NOMO-1 treated with DMSO at 0.1 percent for 48 hours (cell line): ENCODE measurements at regions not wholly inside any gene's neighbourhood (a gene's known extent, or its start where the extent isn't known, plus 50 kb on each side); places are given as distances from the start of the nearest gene placed in this dataset.
"Not testable (repeated sequence)": the region's sequence is repeated elsewhere in the genome, so short reads cannot be mapped to it uniquely, and the experiment has no call there.

Source experiments
- DNase-seq: peaks from one replicate; lab custom pipeline; 2025; ENCODE audit not compliant: unreplicated experiment; lab: John Stamatoyannopoulos, UW

- not testable (repeated sequence) for DNase-seq
Observed at GRCh38 chr2:87634971-87635650, 112.8 kb upstream of the PLGLB2 start.

- DNase-seq = not testable (repeated sequence)
Observed at GRCh38 chr2:87636246-87636645, 111.6 kb upstream of the PLGLB2 start.

- not testable (repeated sequence) for DNase-seq
Observed at GRCh38 chr2:87636735-87637134, 111.2 kb upstream of the PLGLB2 start.

GRCh38 chr2:87637249-87637990 is 110.5 kb upstream of the PLGLB2 start:
- not testable (repeated sequence) for DNase-seq

GRCh38 chr2:87638114-87638807 is 109.6 kb upstream of the PLGLB2 start:
- DNase-seq = not testable (repeated sequence)

GRCh38 chr2:87638872-87639271 is 109.0 kb upstream of the PLGLB2 start:
- DNase-seq = not testable (repeated sequence)

GRCh38 chr2:87639801-87640440 is 108.0 kb upstream of the PLGLB2 start:
- not testable (repeated sequence) for DNase-seq

GRCh38 chr2:87640961-87641563 is 106.8 kb upstream of the PLGLB2 start:
- not testable (repeated sequence) for DNase-seq

GRCh38 chr2:87643165-87643564 is 104.7 kb upstream of the PLGLB2 start:
- not testable (repeated sequence) for DNase-seq

GRCh38 chr2:87647737-87648498 is 100.0 kb upstream of the PLGLB2 start:
- DNase-seq = not testable (repeated sequence)

- DNase-seq = not testable (repeated sequence)
Observed at GRCh38 chr2:87648815-87649214, 99.1 kb upstream of the PLGLB2 start.

GRCh38 chr2:87649871-87650270 is 98.0 kb upstream of the PLGLB2 start:
- not testable (repeated sequence) for DNase-seq

- not testable (repeated sequence) for DNase-seq
Observed at GRCh38 chr2:87650837-87651236, 97.0 kb upstream of the PLGLB2 start.

GRCh38 chr2:87651589-87651988 is 96.3 kb upstream of the PLGLB2 start:
- DNase-seq = not testable (repeated sequence)

GRCh38 chr2:87653373-87653772 is 94.5 kb upstream of the PLGLB2 start:
- not testable (repeated sequence) for DNase-seq

- not testable (repeated sequence) for DNase-seq
Observed at GRCh38 chr2:87654136-87654814, 93.6 kb upstream of the PLGLB2 start.

- not testable (repeated sequence) for DNase-seq
Observed at GRCh38 chr2:87657915-87658314, 90.0 kb upstream of the PLGLB2 start.

- DNase-seq = not testable (repeated sequence)
Observed at GRCh38 chr2:87658357-87658756, 89.5 kb upstream of the PLGLB2 start.

GRCh38 chr2:87658976-87659375 is 88.9 kb upstream of the PLGLB2 start:
- not testable (repeated sequence) for DNase-seq
